ENCODE measurements at regions not wholly inside any gene's neighbourhood (a gene's known extent, or its start where the extent isn't known, plus 50 kb on each side); places are given as distances from the start of the nearest gene placed in this dataset.

DNA sequence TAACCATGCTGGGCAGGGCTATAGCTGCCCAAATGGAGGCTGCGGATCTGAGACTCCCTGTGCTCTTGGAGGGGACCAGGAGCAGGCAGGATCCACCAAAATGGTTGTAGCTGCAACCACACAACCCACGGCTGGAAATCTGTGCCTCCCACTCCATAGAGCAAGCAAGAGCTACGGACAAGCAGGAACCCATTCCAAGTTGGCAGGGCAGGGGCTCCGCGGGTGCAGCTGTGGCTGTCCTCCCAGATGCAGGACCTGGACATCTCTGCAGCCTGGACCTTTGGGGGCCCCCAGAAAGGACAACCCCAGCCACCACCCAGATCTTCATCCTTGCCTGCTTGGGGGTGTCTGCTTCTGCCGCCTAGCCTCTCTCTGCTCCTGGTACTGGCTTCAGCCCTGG, 154.1 kb upstream of the TRAM1L1 start:
- CTCF ChIA-PET: interaction anchor here (1.0 kb wide), 1 partner anchor 36 kb away, joined by 3 read pairs; no protein-coding TSS in a partner anchor

More for the DNA sequence above, 154.1 kb upstream of the TRAM1L1 start:
- DNase-seq (ENCODE audit: low read depth, low spot score): no peak
- no peak for FAIRE-seq
- Histone ChIP-seq H4K20me1 (replicated peaks; ENCODE audit: control insufficient read depth, extremely low read depth, insufficient read depth, low read length) (no peaks in the 10 kb centered on the region), H3K9me3 (replicated peaks; ENCODE audit: control insufficient read depth, insufficient read depth, low read length) (no peaks in the 10 kb centered on the region), H3K4me3 (replicated peaks in 1 of 3; ENCODE audit: insufficient read depth in 1 of 3, low read depth in 1 of 3, low read length in 3 of 3) (no peak overlapping the region), H2AFZ (ENCODE audit: low read depth, low read length) (no peak overlapping the region), H3K4me2 (ENCODE audit: insufficient read depth, low read length) (no peak overlapping the region), H3K9ac (replicated peaks; ENCODE audit: extremely low read depth, insufficient read depth, low read length) (no peak overlapping the region), H3K79me2 (ENCODE audit: control insufficient read depth, insufficient read depth, low read length) (no peaks in the 10 kb centered on the region), H3K36me3 (ENCODE audit: control insufficient read depth in 2 of 2, extremely low read depth in 1 of 2, insufficient read depth in 2 of 2, low read length in 2 of 2) (no peaks in the 10 kb centered on the region), H3K27ac (ENCODE audit: insufficient read depth, low read depth, low read length) (no peak overlapping the region), H3K27me3 (ENCODE audit: control insufficient read depth in 2 of 2, insufficient read depth in 2 of 2, low read length in 2 of 2) (no peaks in the 10 kb centered on the region), H3K4me1 (ENCODE audit: control insufficient read depth, extremely low read depth, insufficient read depth, low read length) (no peaks in the 10 kb centered on the region), H3K9me1 (replicated peaks; ENCODE audit: control insufficient read depth, extremely low read depth, insufficient read depth, low read length) (no peaks in the 10 kb centered on the region)
- intact Hi-C loops (cut with micrococcal nuclease) (no loop called here), dilution Hi-C loops (cut with MboI; ENCODE audit: extremely low pct_ligation_motif_present, low sequenced_read_pairs) (no loop called here)
- no TSS peak for BruUV-seq (replicated peaks)
- TF ChIP-seq MYC (IDR thresholded peaks at IDR 0.05; ENCODE audit: low read depth, low read length) (no peak), JUN (IDR thresholded peaks at IDR 0.05; ENCODE audit: borderline replicate concordance, insufficient read depth, insufficient read length, low read depth) (no peak), POLR2AphosphoS5 (IDR thresholded peaks at IDR 0.05; ENCODE audit: insufficient read depth, low read depth, low read length) (no peak), POLR2A (IDR thresholded peaks at IDR 0.05; ENCODE audit: low read depth, low read length) (no peak), EZH2 (IDR thresholded peaks at IDR 0.05; ENCODE audit: borderline replicate concordance, low read depth, low read length, severe bottlenecking) (no peak), FOS (IDR thresholded peaks at IDR 0.05; ENCODE audit: borderline replicate concordance, insufficient read depth, low read length) (no peak), GATA2 (IDR thresholded peaks at IDR 0.05; ENCODE audit: insufficient read depth, insufficient read length, low read depth, low read length) (no peak)
- TF ChIP-seq, protein P1, sequence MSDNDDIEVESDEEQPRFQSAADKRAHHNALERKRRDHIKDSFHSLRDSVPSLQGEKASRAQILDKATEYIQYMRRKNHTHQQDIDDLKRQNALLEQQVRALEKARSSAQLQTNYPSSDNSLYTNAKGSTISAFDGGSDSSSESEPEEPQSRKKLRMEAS (IDR thresholded peaks at IDR 0.05; ENCODE audit: insufficient read depth, insufficient read length): no peak
- TF ChIP-seq, protein P2, sequence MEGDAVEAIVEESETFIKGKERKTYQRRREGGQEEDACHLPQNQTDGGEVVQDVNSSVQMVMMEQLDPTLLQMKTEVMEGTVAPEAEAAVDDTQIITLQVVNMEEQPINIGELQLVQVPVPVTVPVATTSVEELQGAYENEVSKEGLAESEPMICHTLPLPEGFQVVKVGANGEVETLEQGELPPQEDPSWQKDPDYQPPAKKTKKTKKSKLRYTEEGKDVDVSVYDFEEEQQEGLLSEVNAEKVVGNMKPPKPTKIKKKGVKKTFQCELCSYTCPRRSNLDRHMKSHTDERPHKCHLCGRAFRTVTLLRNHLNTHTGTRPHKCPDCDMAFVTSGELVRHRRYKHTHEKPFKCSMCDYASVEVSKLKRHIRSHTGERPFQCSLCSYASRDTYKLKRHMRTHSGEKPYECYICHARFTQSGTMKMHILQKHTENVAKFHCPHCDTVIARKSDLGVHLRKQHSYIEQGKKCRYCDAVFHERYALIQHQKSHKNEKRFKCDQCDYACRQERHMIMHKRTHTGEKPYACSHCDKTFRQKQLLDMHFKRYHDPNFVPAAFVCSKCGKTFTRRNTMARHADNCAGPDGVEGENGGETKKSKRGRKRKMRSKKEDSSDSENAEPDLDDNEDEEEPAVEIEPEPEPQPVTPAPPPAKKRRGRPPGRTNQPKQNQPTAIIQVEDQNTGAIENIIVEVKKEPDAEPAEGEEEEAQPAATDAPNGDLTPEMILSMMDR (IDR thresholded peaks at IDR 0.05; ENCODE audit: extremely low read depth in 1 of 2, insufficient read depth in 1 of 2, low read depth in 1 of 2, low read length in 2 of 2): no peak
- POLR2A ChIA-PET: no interaction called here
